Prostate gland (tissue), 2 donors: ENCODE measurements at regions not wholly inside any gene's neighbourhood (a gene's known extent, or its start where the extent isn't known, plus 50 kb on each side); places are given as distances from the start of the nearest gene placed in this dataset.

ENCODE experiments used
- DNase-seq: peaks from one replicate; pipeline ENCODE4 v3.0.0-alpha.2; 2019; ENCODE audit warnings: low spot score
- H3K27ac ChIP-seq, 2 donors: fragments of 200-600 bp; sonication (generic); 2 replicates each; pipeline ENCODE4 v1.5.1; 2017 to 2019
- H3K27me3 ChIP-seq: fragments of 200-600 bp; sonication (generic); replicated peaks from 2 replicates; pipeline ENCODE4 v1.5.1; 2019; ENCODE audit not compliant: insufficient read depth
- H3K36me3 ChIP-seq, 2 donors: fragments of 200-600 bp; sonication (generic); 1 replicate in 1 of 2; 2 replicates in 1 of 2; pipeline versions ENCODE4 v1.5.1 to v1.8.1; 2017 to 2019
- H3K4me1 ChIP-seq: fragments of 200-600 bp; sonication (generic); replicated peaks from 2 replicates; pipeline ENCODE4 v1.5.1; 2019
- H3K4me3 ChIP-seq, 2 donors: fragments of 200-600 bp; sonication (generic); 2 replicates each; pipeline ENCODE4 v1.5.1; 2017 to 2019
- H3K9me3 ChIP-seq: fragments of 200-600 bp; sonication (generic); 2 replicates; pipeline ENCODE4 v1.5.1; 2017
- CTCF ChIP-seq, 4 experiments: fragments of 200-600 bp in 2 of 4; fragments of 450-650 bp in 2 of 4; sonication (generic) in 2 of 4; IDR thresholded peaks; 1 replicate in 3 of 4; 2 replicates in 1 of 4; pipeline ENCODE4 v1.5.1; 2016 to 2019; ENCODE audit warnings: antibody characterized with exemption in 4 of 4, mild to moderate bottlenecking in 2 of 4, moderate library complexity in 2 of 4
- POLR2A ChIP-seq: fragments of 450-650 bp; IDR thresholded peaks from one replicate; pipeline ENCODE4 v1.6.1; 2016; ENCODE audit warnings: antibody characterized with exemption, mild to moderate bottlenecking
- POLR2AphosphoS5 ChIP-seq: sonication (generic); formaldehyde crosslinking; IDR thresholded peaks from one replicate; pipeline ENCODE4 v1.6.1; 2017; ENCODE audit warnings: antibody characterized with exemption
- WGBS: methylation state at CpG from one replicate; pipeline ENCODE4 v1.1.5; 2018; 5-methylcytosine and 5-hydroxymethylcytosine counted together
- intact Hi-C: fragments of 100-400 bp; cut with DNase I; formaldehyde crosslinking; loops from one replicate; pipeline ENCODE4 v1.14.2; 2022

- 32% methylated on average over 1 of the region's 1 CpG for WGBS
- DNase-seq: no peak
- intact Hi-C loops: no loop called here
- Histone ChIP-seq H3K9me3 (no peaks in the 10 kb centered on the region), H3K4me1 (no peaks in the 10 kb centered on the region), H3K36me3 (no peaks in the 10 kb centered on the region), H3K27ac (no peak overlapping the region), H3K27me3 (no peaks in the 10 kb centered on the region), H3K4me3 (no peak overlapping the region)
- TF ChIP-seq POLR2AphosphoS5: no peak
- no peak for TF ChIP-seq POLR2A
- TF ChIP-seq CTCF (IDR thresholded peaks at IDR 0.05): no peak
These were observed 57.0 kb downstream of the PCDH20 start for GRCh38 chr13:61358599-61358998.

GRCh38 chr13:61350341-61350740 is 65.3 kb downstream of the PCDH20 start:
- Histone ChIP-seq H3K4me3 (no peak overlapping the region), H3K27ac (no peak overlapping the region), H3K36me3 (no peaks in the 10 kb centered on the region), H3K9me3 (no peaks in the 10 kb centered on the region), H3K27me3 (no peaks in the 10 kb centered on the region), H3K4me1 (no peaks in the 10 kb centered on the region)
- no peak for DNase-seq
- intact Hi-C loops: no loop called here
- WGBS: 81% methylated on average over 5 of the region's 5 CpGs
- TF ChIP-seq POLR2AphosphoS5 (no peak), CTCF (IDR thresholded peaks at IDR 0.05) (no peak), POLR2A (no peak)

- no peak overlapping the region for H3K4me3 ChIP-seq
These were observed 76.5 kb downstream of the PCDH20 start for GRCh38 chr13:61339054-61339621.

GRCh38 chr13:61316647-61317046 is 99.0 kb downstream of the PCDH20 start:
- intact Hi-C loops: no loop called here
- no peak overlapping the region for H3K27ac ChIP-seq
- H3K9me3 ChIP-seq: no peaks in the 10 kb centered on the region
- DNase-seq: no peak
- no peak overlapping the region for H3K4me3 ChIP-seq
- no peaks in the 10 kb centered on the region for H3K36me3 ChIP-seq
- no peak for TF ChIP-seq POLR2A
- no peak for TF ChIP-seq POLR2AphosphoS5
- no peak for TF ChIP-seq CTCF (IDR thresholded peaks at IDR 0.05)
- no peaks in the 10 kb centered on the region for H3K27me3 ChIP-seq
- 100% methylated on average over 1 of the region's 1 CpG for WGBS
- H3K4me1 ChIP-seq: no peaks in the 10 kb centered on the region

More at GRCh38 chr13:61339054-61339621, 76.5 kb downstream of the PCDH20 start:
- Histone ChIP-seq H3K27ac (no peak overlapping the region), H3K4me1 (no peaks in the 10 kb centered on the region), H3K27me3 (no peaks in the 10 kb centered on the region), H3K9me3 (no peaks in the 10 kb centered on the region), H3K36me3 (no peaks in the 10 kb centered on the region)
- WGBS: 91% methylated on average over 39 of the region's 45 CpGs
- no peak for DNase-seq
- no peak for TF ChIP-seq CTCF (IDR thresholded peaks at IDR 0.05)
- no peak for TF ChIP-seq POLR2AphosphoS5
- TF ChIP-seq POLR2A: no peak
- intact Hi-C loops: no loop called here

GRCh38 chr13:61294467-61295191 is 121.0 kb downstream of the PCDH20 start:
- Histone ChIP-seq H3K9me3 (no peaks in the 10 kb centered on the region), H3K4me1 (no peaks in the 10 kb centered on the region), H3K27ac (no peak overlapping the region), H3K36me3 (no peaks in the 10 kb centered on the region), H3K27me3 (no peaks in the 10 kb centered on the region), H3K4me3 (no peak overlapping the region)
- intact Hi-C loops: no loop called here
- WGBS: 99% methylated on average over 2 of the region's 2 CpGs
- TF ChIP-seq CTCF (IDR thresholded peaks at IDR 0.05) (no peak), POLR2A (no peak), POLR2AphosphoS5 (no peak)
- no peak for DNase-seq
